HG03378 (cell line): ENCODE measurements at regions not wholly inside any gene's neighbourhood (a gene's known extent, or its start where the extent isn't known, plus 50 kb on each side); places are given as distances from the start of the nearest gene placed in this dataset.
"Not testable (repeated sequence)": the region's sequence is repeated elsewhere in the genome, so short reads cannot be mapped to it uniquely, and the experiment has no call there.

Experiments used
- ATAC-seq: cut with Tn5 transposase; IDR thresholded peaks from one replicate; pipeline ENCODE4 v1.9.1; 2021; ENCODE audit warnings: mild to moderate bottlenecking, moderate library complexity; ENCODE audit not compliant: unreplicated experiment

GRCh38 chr7:65509368-65510186, 135.9 kb downstream of the ZNF92 start:
- no peak for ATAC-seq

DNA sequence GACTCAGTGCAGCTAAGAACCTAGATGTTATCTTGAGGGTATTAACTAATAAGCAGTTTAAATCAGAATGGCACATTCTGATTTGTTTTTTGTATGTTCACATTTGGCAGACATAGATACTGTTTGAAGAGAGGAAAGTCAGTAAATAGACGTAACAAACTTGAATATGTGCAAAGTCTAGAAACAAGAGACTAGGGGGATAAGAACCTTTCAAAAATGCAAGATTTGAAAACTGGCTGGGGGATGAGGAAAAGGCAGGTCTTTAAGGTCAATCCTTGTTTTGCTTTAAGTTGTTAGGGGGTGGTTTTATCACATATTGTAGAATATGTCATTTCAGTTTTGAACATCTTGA, 136.5 kb downstream of the ZNF92 start:
- not testable (repeated sequence) for ATAC-seq

- not testable (repeated sequence) for ATAC-seq
Observed at GRCh38 chr7:65519751-65520150, 146.1 kb downstream of the ZNF92 start.

DNA sequence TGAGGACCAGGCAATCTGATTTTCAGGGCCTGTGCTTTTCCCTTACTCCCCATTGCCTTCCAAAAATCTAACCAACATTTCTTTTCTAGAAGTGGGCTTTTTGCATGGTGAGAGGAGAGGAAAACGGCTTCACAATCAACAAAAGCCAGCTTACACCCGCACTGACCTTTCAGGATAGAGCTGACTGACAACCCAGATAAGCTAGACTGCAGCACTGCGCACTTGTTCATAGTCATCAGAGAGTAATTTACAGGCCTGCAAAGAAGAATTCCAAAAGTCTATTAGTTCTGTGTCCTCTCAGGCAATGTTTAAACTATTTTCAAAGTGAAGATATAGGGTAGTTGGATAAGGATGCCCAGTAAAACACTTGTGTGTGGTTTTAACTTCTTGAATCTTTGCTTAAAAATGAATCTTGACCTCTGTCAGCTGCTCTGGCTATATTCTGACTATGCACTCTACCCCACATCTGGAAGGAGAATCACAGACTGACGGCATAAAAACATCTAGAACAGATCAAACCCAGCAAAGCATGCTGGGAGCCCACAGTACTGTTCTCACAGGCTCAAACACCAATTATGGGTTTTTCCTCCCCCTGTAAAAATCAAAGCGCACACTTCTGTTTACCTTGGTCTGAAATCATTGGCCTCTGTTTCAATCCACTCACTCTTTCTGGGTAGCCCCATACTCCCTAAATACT, 172.0 kb downstream of the ZNF92 start:
- not testable (repeated sequence) for ATAC-seq

DNA sequence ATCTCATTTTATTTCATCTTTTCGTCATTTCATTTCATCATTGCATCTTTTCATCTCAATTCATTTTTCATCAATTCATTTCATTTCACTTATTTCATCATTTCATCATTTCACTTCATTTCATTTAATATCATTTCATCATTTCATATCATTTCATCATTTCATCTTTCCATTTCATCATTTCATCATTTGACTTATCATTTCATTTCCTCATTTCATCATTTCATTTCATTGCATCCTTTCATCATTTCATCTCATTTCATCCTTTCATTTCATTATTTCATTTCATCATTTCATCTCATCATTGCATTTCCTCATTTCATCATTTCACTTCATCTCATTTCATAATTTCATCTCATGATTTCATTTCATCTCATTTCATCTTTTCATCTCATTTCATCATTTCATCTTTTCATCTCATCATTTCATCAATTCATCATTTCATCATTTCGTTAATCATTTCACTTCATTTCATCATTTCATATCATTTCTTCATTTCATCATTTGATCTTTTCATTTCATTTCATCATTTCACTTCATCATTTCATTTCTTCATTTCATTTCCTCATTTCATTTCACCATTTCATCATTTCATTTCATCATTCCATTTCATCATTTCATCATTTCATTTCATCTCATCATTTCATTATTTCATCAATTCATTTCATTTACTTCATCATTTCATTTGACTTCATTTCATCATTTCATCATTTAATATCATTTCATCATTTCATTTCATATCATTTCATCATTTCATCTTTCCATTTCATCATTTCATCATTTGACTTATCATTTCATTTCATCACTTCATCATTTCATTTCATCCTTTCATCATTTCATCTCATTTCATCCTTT, 176.2 kb downstream of the ZNF92 start:
- not testable (repeated sequence) for ATAC-seq

- not testable (repeated sequence) for ATAC-seq
Observed at GRCh38 chr7:65550444-65550809, 176.8 kb downstream of the ZNF92 start.

DNA sequence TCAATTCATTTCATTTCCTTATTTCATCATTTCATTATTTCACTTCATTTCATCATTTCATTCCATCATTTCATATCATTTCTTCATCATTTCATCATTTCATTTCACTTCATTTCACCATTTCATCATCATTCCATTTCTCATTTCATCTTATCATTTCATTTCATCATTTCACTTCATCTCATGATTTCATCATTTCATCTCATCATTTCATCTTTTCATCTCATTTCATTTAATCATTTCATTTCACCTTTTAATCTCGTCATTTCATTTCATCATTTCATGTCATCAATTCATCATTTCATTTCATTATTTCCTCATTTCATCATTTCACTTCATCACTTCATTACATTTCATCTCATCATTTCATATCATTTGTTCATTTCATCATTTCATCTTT, 177.4 kb downstream of the ZNF92 start:
- ATAC-seq, result not testable (repeated sequence)

DNA sequence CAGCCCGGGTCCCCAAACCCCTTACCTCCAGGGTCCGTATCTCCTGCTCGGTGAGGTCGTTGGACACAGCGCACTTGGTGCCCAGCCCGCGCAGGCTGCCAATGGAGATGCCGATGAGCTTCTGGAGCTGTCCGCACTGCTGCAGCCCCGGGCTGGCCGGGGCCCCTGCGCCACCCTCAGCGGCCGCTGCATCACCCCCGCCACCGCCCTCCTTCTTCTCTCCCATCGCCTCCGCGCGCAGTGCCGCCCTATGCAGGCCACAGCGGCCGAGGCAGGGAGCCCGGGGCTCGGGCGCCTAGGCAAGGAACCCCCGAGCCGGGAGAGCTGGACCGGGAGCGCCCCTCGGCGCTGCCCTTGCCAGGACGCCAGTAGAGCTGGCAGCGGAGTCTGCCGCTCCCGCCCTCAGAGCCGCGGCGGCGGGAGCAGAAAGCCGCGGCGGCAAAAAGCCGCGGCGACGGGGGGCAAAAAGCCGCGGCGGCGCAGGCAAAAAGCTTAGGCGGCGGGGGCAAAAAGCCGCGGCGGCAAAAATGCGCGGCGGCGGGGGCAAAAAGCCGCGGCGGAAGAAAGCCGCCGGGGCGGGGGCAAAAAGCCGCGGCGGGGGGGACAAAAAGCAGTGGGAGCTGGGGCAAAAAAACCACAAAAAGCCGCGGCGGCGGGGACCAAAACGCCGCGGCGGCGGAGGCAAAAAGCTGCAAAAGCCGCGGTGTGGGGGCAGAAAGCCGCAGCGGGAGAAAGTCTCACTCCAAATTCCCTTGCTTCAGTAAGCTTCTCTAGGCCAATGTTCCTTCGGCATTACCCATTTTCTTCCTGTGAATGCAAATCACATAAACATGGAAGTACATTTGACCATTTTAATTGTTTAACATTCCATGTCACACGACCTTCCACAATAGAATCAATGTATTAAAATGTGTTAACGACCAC, 181.2 kb downstream of the ZNF92 start:
- not testable (repeated sequence) for ATAC-seq

GRCh38 chr7:65558584-65558983, 184.9 kb downstream of the ZNF92 start:
- ATAC-seq, result not testable (repeated sequence)

DNA sequence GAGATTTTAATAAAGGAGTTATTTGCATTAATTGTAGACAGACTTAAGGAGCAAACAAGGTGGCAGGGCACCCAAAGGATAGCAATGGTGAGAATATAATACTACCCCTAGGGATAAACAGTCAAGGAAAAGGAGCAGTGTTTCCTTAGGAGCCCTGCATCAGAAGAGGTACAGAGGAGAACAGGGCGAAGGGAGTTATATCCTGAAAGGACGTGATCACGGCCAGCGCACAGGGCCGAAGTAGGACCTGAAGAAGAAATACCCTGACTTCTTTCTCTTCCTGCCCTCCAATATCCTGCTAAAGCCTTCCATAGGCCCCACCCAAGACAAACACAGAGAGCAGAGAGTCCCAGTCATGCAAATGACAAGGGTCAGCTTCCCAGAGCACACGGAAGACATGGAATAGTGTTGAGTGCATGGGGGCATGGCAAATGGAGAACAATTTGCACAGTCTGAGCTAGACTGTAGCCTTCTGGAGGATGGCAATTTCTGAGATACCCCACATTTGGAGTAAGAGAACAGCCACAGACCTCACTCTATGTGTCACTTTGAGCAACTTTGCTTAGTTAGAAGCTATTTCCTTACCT, 188.2 kb downstream of the ZNF92 start:
- ATAC-seq, result not testable (repeated sequence)

DNA sequence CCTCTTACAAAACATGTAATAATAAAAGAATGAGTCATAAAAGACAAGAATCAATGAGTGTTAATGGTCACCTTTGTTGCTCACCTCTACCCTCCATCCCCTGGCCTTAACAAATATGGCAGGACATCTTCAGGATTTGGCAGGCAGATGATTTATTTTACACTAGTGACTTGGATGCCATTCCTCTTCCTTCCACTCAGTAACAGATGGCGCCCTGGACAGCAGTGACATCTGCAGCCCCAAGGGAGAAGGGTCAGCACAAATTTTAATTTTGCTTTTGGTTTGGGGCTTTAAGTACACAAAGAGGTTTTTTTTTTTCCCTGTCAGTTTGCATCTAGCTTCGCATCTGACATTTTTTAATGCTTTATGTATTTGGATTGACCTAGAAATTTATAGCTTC, 188.9 kb downstream of the ZNF92 start:
- not testable (repeated sequence) for ATAC-seq

DNA sequence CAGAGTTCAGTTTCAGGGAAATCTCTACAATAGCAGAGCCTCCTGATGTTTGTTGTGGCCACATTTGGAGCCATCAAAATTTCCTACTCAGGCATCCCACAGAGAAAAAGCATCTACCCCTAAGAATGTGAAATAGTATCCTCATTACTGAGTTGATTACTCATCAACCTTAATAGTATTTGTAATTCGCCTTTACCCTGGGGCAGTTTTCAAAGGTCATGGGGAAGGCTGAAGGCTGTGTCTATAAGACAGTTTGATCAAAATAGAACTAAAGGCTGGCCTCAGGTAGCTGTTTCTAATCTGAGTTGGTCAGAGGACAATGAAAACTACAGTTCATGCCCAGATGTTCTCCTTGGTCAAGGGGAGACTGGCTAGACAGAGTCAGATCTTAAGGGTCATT, 189.7 kb downstream of the ZNF92 start:
- ATAC-seq, result not testable (repeated sequence)

- ATAC-seq, result not testable (repeated sequence)
Observed at GRCh38 chr7:65568226-65568625, 194.6 kb downstream of the ZNF92 start.

GRCh38 chr7:65570990-65571389, 197.3 kb downstream of the ZNF92 start:
- not testable (repeated sequence) for ATAC-seq

- ATAC-seq, result not testable (repeated sequence)
Observed at GRCh38 chr7:65572581-65572980, 198.9 kb downstream of the ZNF92 start.

DNA sequence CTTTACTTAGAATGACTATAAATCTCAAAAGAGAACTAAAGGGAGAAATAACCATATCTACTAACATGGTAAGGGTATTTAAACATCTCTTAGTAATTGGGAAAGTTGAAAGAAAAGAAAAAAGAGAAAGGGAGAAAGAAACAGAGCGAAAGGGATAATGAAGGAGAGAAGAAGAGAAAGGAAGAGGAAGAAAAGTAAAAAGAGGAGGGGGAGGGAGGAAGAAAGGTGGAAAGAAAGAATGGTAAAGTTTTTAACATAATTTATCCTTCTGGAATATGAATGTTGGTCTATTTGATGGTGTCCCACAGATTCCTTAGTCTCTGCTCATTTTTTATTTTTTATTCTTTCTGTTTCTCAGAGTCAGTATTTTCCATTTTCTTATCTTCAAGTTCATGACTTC, 202.7 kb downstream of the ZNF92 start:
- ATAC-seq, result not testable (repeated sequence)

GRCh38 chr7:65582518-65583119, 209.0 kb downstream of the ZNF92 start:
- ATAC-seq, result not testable (repeated sequence)

GRCh38 chr7:65602495-65602894, 228.8 kb downstream of the ZNF92 start:
- ATAC-seq, result not testable (repeated sequence)

- no peak for ATAC-seq
Observed at GRCh38 chr7:65609131-65609530, 235.5 kb downstream of the ZNF92 start.
